H1 (cell line): ENCODE measurements at regions not wholly inside any gene's neighbourhood (a gene's known extent, or its start where the extent isn't known, plus 50 kb on each side); places are given as distances from the start of the nearest gene placed in this dataset.

Experiments used
- CTCF ChIA-PET: fragments of 300-600 bp; sonication (Branson Sonifier 250); formaldehyde crosslinking; loops from one replicate; lab custom pipeline; 2021; ENCODE audit not compliant: partially characterized antibody; lab: Charles Lee
- POLR2A ChIA-PET: fragments of 300-600 bp; sonication (Branson Sonifier 250); formaldehyde crosslinking; loops from one replicate; lab custom pipeline; 2021; ENCODE audit warnings: inconsistent platforms; ENCODE audit not compliant: partially characterized antibody; lab: Charles Lee
- DNase-seq, 2 experiments: peaks; one replicate each; pipeline versions ENCODE4 v3.0.0 to v3.0.0-alpha.2; 2010 to 2022; ENCODE audit warnings: low spot score in 2 of 2, low read depth in 1 of 2, mixed read lengths in 1 of 2
- FAIRE-seq: peaks from 2 replicates; lab custom pipeline; 2011; peaks lifted over from hg19 to GRCh38; lab: Jason Lieb, UNC
- H2AFZ ChIP-seq: 2 replicates; pipeline ENCODE4 v1.8.1; 2012; ENCODE audit warnings: low read length, inconsistent platforms
- H2AK5ac ChIP-seq: 2 replicates; pipeline ENCODE4 v1.6.1; 2013; ENCODE audit warnings: low read depth, low read length
- H2BK120ac ChIP-seq: replicated peaks from 2 replicates; pipeline ENCODE3; 2013; ENCODE audit warnings: low read depth, low read length, inconsistent platforms
- H2BK12ac ChIP-seq: 2 replicates; pipeline ENCODE4 v1.6.1; 2013; ENCODE audit warnings: low read depth, low read length
- H2BK15ac ChIP-seq: 2 replicates; pipeline ENCODE4 v1.6.1; 2013; ENCODE audit warnings: low read length
- H2BK20ac ChIP-seq: 2 replicates; pipeline ENCODE4 v1.6.1; 2013; ENCODE audit warnings: low read length
- H2BK5ac ChIP-seq: 2 replicates; pipeline ENCODE4 v1.6.1; 2013; ENCODE audit warnings: low read depth, low read length
- H3K14ac ChIP-seq: 2 replicates; pipeline ENCODE4 v1.6.1; 2013; ENCODE audit warnings: inconsistent platforms; ENCODE audit not compliant: insufficient read length
- H3K18ac ChIP-seq: 2 replicates; pipeline ENCODE4 v1.6.1; 2013; ENCODE audit warnings: low read length; ENCODE audit errors: extremely low read depth
- H3K23ac ChIP-seq: 2 replicates; pipeline ENCODE4 v1.6.1; 2013; ENCODE audit warnings: inconsistent platforms; ENCODE audit not compliant: insufficient read length
- H3K23me2 ChIP-seq: 2 replicates; pipeline ENCODE4 v1.6.1; 2013; ENCODE audit warnings: low read depth, low read length
- H3K27ac ChIP-seq: 2 replicates; pipeline ENCODE4 v1.6.1; 2011; ENCODE audit warnings: low read depth, low read length, inconsistent platforms
- H3K27me3 ChIP-seq, 4 experiments: replicated peaks in 1 of 4; 1 replicate in 1 of 4; 2 replicates in 3 of 4; pipeline versions ENCODE4 v1.6.1 to v1.8.1; 2011 to 2013; ENCODE audit warnings: low read length in 3 of 4, mild to moderate bottlenecking in 3 of 4, inconsistent platforms in 2 of 4, mixed read lengths in 2 of 4, moderate library complexity in 1 of 4; ENCODE audit not compliant: control insufficient read depth in 3 of 4, insufficient read depth in 3 of 4; ENCODE audit errors: extremely low read depth in 1 of 4
- H3K36me3 ChIP-seq, 4 experiments: 2 replicates each; pipeline versions ENCODE4 v1.6.1 to v1.8.1; 2011 to 2013; ENCODE audit warnings: mild to moderate bottlenecking in 4 of 4, low read length in 3 of 4, moderate library complexity in 2 of 4, control low read depth in 1 of 4, inconsistent platforms in 1 of 4; ENCODE audit not compliant: insufficient read depth in 4 of 4, control insufficient read depth in 2 of 4
- H3K4ac ChIP-seq: replicated peaks from 2 replicates; pipeline ENCODE3; 2013; ENCODE audit warnings: low read length, low read depth, mixed read lengths, inconsistent platforms; ENCODE audit not compliant: insufficient read length
- H3K4me1 ChIP-seq, 4 experiments: replicated peaks in 1 of 4; 1 replicate in 1 of 4; 2 replicates in 3 of 4; pipeline versions ENCODE4 v1.6.1 to v1.8.1; 2011 to 2013; ENCODE audit warnings: low read length in 3 of 4, inconsistent platforms in 2 of 4, mixed read lengths in 1 of 4; ENCODE audit not compliant: insufficient read depth in 4 of 4, control insufficient read depth in 3 of 4
- H3K4me2 ChIP-seq, 2 experiments: 2 replicates each; pipeline versions ENCODE4 v1.6.1 to v1.8.1; 2011 to 2013; ENCODE audit warnings: low read depth in 2 of 2, low read length in 2 of 2, control low read depth in 1 of 2, inconsistent platforms in 1 of 2, mild to moderate bottlenecking in 1 of 2; ENCODE audit not compliant: insufficient read depth in 1 of 2
- H3K4me3 ChIP-seq, 4 experiments: fragments of 200-600, 300-600 bp in 1 of 4; sonication (generic), shearing (Covaris generic), sonication (Bioruptor Twin) in 1 of 4; 2 replicates each; pipeline versions ENCODE4 v1.5.1 to v1.8.1; 2011 to 2016; ENCODE audit warnings: low read length in 4 of 4, low read depth in 3 of 4, control low read depth in 2 of 4, inconsistent platforms in 2 of 4, mild to moderate bottlenecking in 2 of 4, mixed read lengths in 1 of 4, moderate library complexity in 1 of 4; ENCODE audit not compliant: insufficient read depth in 2 of 4; ENCODE audit errors: extremely low read depth in 1 of 4
- H3K56ac ChIP-seq: replicated peaks from 2 replicates; pipeline ENCODE3; 2013; ENCODE audit warnings: low read depth, mild to moderate bottlenecking, mixed read lengths, low read length, inconsistent platforms; ENCODE audit not compliant: insufficient read length
- H3K79me1 ChIP-seq: 2 replicates; pipeline ENCODE4 v1.6.1; 2013; ENCODE audit warnings: low read depth, low read length, control low read depth
- H3K79me2 ChIP-seq, 2 experiments: 2 replicates each; pipeline versions ENCODE4 v1.6.1 to v1.8.1; 2012 to 2013; ENCODE audit warnings: low read length in 2 of 2, mild to moderate bottlenecking in 2 of 2, inconsistent platforms in 1 of 2; ENCODE audit not compliant: insufficient read depth in 2 of 2, control insufficient read depth in 1 of 2
- H3K9ac ChIP-seq, 4 experiments: replicated peaks in 1 of 4; 1 replicate in 1 of 4; 2 replicates in 3 of 4; pipeline versions ENCODE4 v1.6.1 to v1.8.1; 2011 to 2013; ENCODE audit warnings: low read depth in 3 of 4, low read length in 3 of 4, control low read depth in 2 of 4, mild to moderate bottlenecking in 2 of 4, moderate library complexity in 2 of 4, inconsistent platforms in 1 of 4; ENCODE audit errors: extremely low read depth in 1 of 4
- H3K9me3 ChIP-seq, 2 experiments: 2 replicates each; pipeline versions ENCODE4 v1.6.1 to v1.8.1; 2012 to 2013; ENCODE audit warnings: mild to moderate bottlenecking in 2 of 2, moderate library complexity in 2 of 2, control low read depth in 1 of 2, inconsistent platforms in 1 of 2, low read depth in 1 of 2, low read length in 1 of 2, mixed read lengths in 1 of 2; ENCODE audit not compliant: insufficient read depth in 2 of 2
- H4K20me1 ChIP-seq, 2 experiments: replicated peaks in 1 of 2; 2 replicates each; pipeline versions ENCODE3 to v1.8.1; 2011 to 2013; ENCODE audit warnings: inconsistent platforms in 2 of 2, low read length in 2 of 2, mild to moderate bottlenecking in 1 of 2; ENCODE audit not compliant: insufficient read depth in 2 of 2, control insufficient read depth in 1 of 2
- H4K5ac ChIP-seq: 2 replicates; pipeline ENCODE4 v1.6.1; 2013; ENCODE audit warnings: low read length, low read depth, mixed read lengths, inconsistent platforms; ENCODE audit not compliant: insufficient read length
- H4K8ac ChIP-seq: 2 replicates; pipeline ENCODE4 v1.8.0; 2013; ENCODE audit warnings: mild to moderate bottlenecking, moderate library complexity, low read length, inconsistent platforms; ENCODE audit not compliant: insufficient read depth; ENCODE audit errors: extremely low read depth
- H4K91ac ChIP-seq: replicated peaks from 2 replicates; pipeline ENCODE3; 2013; ENCODE audit warnings: low read length, mixed read lengths, inconsistent platforms; ENCODE audit not compliant: insufficient read length
- ATF2 ChIP-seq: IDR thresholded peaks from 2 replicates; pipeline ENCODE4 v1.6.1; 2012; ENCODE audit warnings: low read length, inconsistent platforms
- EP300 ChIP-seq, 2 experiments: IDR thresholded peaks; 1 replicate in 1 of 2; 2 replicates in 1 of 2; pipeline ENCODE4 v1.6.1; 2011 to 2012; ENCODE audit warnings: low read depth in 2 of 2, low read length in 2 of 2, mild to moderate bottlenecking in 2 of 2, borderline replicate concordance in 1 of 2, inconsistent platforms in 1 of 2, moderate library complexity in 1 of 2
- JUN ChIP-seq: IDR thresholded peaks from 2 replicates; pipeline ENCODE4 v1.6.1; 2011; ENCODE audit warnings: low read depth, mild to moderate bottlenecking, improper control_type of control experiment, low read length
- KDM5A ChIP-seq: fragments of 200-600 bp; IDR thresholded peaks from 2 replicates; pipeline ENCODE4 v1.7.1; 2012; ENCODE audit warnings: mild to moderate bottlenecking, low read length, inconsistent platforms, mixed read lengths
- NRF1 ChIP-seq: IDR thresholded peaks from 2 replicates; pipeline ENCODE4 v1.6.1; 2011; ENCODE audit warnings: mild to moderate bottlenecking, low read depth, low read length, improper control_type of control experiment
- POLR2AphosphoS5 ChIP-seq: IDR thresholded peaks from 2 replicates; pipeline ENCODE4 v1.6.1; 2011; ENCODE audit warnings: low read depth, low read length
- RBBP5 ChIP-seq: IDR thresholded peaks from 2 replicates; pipeline ENCODE4 v1.7.1; 2012; ENCODE audit warnings: low read depth, mild to moderate bottlenecking, inconsistent platforms, low read length, moderate library complexity, borderline replicate concordance
- SAP30 ChIP-seq: fragments of 300-600 bp; sonication (generic); IDR thresholded peaks from 2 replicates; pipeline ENCODE4 v1.7.1; 2012; ENCODE audit warnings: low read length, moderate library complexity, mild to moderate bottlenecking, inconsistent platforms; ENCODE audit not compliant: insufficient read depth, insufficient replicate concordance
- ZNF274 ChIP-seq: IDR thresholded peaks from 2 replicates; pipeline ENCODE4 v1.7.0; 2012; ENCODE audit warnings: low read length, borderline replicate concordance; ENCODE audit errors: extremely low read depth
- WGBS, 2 experiments: shearing (Covaris generic) in 1 of 2; methylation state at CpG; one replicate each; pipeline versions ENCODE4 v1.1.6 to v1.1.7; 2013 to 2015; ENCODE audit warnings: low lambda C conversion rate in 2 of 2, mixed read lengths in 2 of 2, inconsistent platforms in 1 of 2, low coverage in 1 of 2, missing lambda C conversion rate in 1 of 2; ENCODE audit not compliant: insufficient replicate concordance in 2 of 2, insufficient coverage in 1 of 2, insufficient read length in 1 of 2; ENCODE audit errors: extremely low coverage in 1 of 2, missing lambda C conversion rate in 1 of 2; 5-methylcytosine and 5-hydroxymethylcytosine counted together
- TF ChIP-seq, protein P1 (sequence below), 3 experiments: IDR thresholded peaks; 1 replicate in 2 of 3; 2 replicates in 1 of 3; pipeline versions ENCODE4 v1.5.1 to v1.6.1; 2011; ENCODE audit warnings: low read length in 3 of 3, mild to moderate bottlenecking in 3 of 3, inconsistent platforms in 2 of 3, low read depth in 1 of 3, moderate library complexity in 1 of 3; ENCODE audit not compliant: insufficient read depth in 1 of 3; ENCODE audit errors: control extremely low read depth in 1 of 3

- Histone ChIP-seq H2BK20ac (no peak overlapping the region), H3K36me3 (no peaks in the 10 kb centered on the region), H3K27ac (no peak overlapping the region), H3K4me2 (no peak overlapping the region), H4K91ac (no peak overlapping the region), H3K9ac (no peak overlapping the region), H3K14ac (no peak overlapping the region), H3K4me1 (peaks cover 0 to 3% (median 0%) of the 10 kb centered on the region in 4 experiments; a peak in 3 of 7 replicates), H2BK120ac (no peak overlapping the region), H4K5ac (no peak overlapping the region), H3K4ac (no peak overlapping the region), H2BK5ac (no peak overlapping the region), H3K23ac (no peak overlapping the region), H2BK12ac (no peak overlapping the region), H3K4me3 (no peak overlapping the region), H2AK5ac (no peak overlapping the region), H3K56ac (no peak overlapping the region), H3K9me3 (no peaks in the 10 kb centered on the region), H4K20me1 (no peaks in the 10 kb centered on the region), H4K8ac (no peak overlapping the region), H3K27me3 (no peaks in the 10 kb centered on the region), H2AFZ (0 out of 2 replicates have a peak overlapping the region, but pooled peaks have one; percentile 42), H3K23me2 (no peaks in the 10 kb centered on the region), H3K79me1 (no peaks in the 10 kb centered on the region), H3K18ac (no peak overlapping the region), H3K79me2 (no peaks in the 10 kb centered on the region), H2BK15ac (no peak overlapping the region)
- no peak for DNase-seq
- FAIRE-seq = no peak
- WGBS, 2 experiments = 80% methylated on average over 3 of the region's 3 CpGs; no CpG with 5 or more reads in 1 of the 2 experiments
- POLR2A ChIA-PET = no interaction called here
- CTCF ChIA-PET = interaction anchor here (0.7 to 0.8 kb wide), 2 partner anchors 15 to 167 kb away, joined by 3 read pairs; no protein-coding TSS in a partner anchor
- TF ChIP-seq ZNF274 (no peak), JUN (no peak), RBBP5 (no peak), NRF1 (no peak), EP300 (IDR thresholded peaks at IDR 0.05; ENCODE audit: borderline replicate concordance in 1 of 2, low read depth in 2 of 2, low read length in 2 of 2) (no peak), ATF2 (no peak), KDM5A (no peak), SAP30 (no peak), POLR2AphosphoS5 (no peak)
- TF ChIP-seq, protein P1, sequence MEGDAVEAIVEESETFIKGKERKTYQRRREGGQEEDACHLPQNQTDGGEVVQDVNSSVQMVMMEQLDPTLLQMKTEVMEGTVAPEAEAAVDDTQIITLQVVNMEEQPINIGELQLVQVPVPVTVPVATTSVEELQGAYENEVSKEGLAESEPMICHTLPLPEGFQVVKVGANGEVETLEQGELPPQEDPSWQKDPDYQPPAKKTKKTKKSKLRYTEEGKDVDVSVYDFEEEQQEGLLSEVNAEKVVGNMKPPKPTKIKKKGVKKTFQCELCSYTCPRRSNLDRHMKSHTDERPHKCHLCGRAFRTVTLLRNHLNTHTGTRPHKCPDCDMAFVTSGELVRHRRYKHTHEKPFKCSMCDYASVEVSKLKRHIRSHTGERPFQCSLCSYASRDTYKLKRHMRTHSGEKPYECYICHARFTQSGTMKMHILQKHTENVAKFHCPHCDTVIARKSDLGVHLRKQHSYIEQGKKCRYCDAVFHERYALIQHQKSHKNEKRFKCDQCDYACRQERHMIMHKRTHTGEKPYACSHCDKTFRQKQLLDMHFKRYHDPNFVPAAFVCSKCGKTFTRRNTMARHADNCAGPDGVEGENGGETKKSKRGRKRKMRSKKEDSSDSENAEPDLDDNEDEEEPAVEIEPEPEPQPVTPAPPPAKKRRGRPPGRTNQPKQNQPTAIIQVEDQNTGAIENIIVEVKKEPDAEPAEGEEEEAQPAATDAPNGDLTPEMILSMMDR (IDR thresholded peaks at IDR 0.05; ENCODE audit: control extremely low read depth in 1 of 3, insufficient read depth in 1 of 3, low read depth in 1 of 3, low read length in 3 of 3) = no peak
These were observed 332.3 kb upstream of the CNTN4 start for GRCh38 chr3:1766384-1766783.
